Fibroblast of villous mesenchyme (primary cell): ENCODE measurements at regions not wholly inside any gene's neighbourhood (a gene's known extent, or its start where the extent isn't known, plus 50 kb on each side); places are given as distances from the start of the nearest gene placed in this dataset.

Source experiments
- DNase-seq: peaks from one replicate; pipeline ENCODE4 v3.0.0-alpha.2; 2010; ENCODE audit warnings: low read depth
- H3K4me3 ChIP-seq: 2 replicates; pipeline ENCODE4 v1.5.1; 2011; ENCODE audit warnings: low read depth, mild to moderate bottlenecking, low read length
- TF ChIP-seq, protein P1 (sequence below): IDR thresholded peaks from 2 replicates; pipeline ENCODE4 v1.5.1; 2012; ENCODE audit warnings: low read depth, mild to moderate bottlenecking, low read length; ENCODE audit not compliant: insufficient read depth

DNA sequence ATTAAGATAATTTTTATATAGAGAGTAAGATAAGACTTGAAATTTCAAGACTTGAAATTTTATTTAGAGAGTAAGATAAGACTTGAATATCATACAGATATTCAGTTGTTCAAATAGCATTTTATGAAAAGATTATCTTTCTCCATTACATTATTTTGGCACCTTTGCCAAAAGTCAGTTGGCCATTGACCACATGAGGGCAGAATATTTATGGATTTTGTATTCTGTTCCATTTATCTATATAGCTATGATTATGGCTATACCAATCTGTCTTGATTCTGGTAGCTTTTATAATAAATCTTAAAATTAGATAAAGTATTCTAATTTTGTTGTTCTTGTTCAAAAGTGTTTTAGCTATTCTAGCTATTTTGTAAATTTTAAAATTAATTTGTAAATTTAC, 537.9 kb upstream of the GJE1 start:
- no peak overlapping the region for H3K4me3 ChIP-seq
- no peak for DNase-seq
- TF ChIP-seq, protein P1, sequence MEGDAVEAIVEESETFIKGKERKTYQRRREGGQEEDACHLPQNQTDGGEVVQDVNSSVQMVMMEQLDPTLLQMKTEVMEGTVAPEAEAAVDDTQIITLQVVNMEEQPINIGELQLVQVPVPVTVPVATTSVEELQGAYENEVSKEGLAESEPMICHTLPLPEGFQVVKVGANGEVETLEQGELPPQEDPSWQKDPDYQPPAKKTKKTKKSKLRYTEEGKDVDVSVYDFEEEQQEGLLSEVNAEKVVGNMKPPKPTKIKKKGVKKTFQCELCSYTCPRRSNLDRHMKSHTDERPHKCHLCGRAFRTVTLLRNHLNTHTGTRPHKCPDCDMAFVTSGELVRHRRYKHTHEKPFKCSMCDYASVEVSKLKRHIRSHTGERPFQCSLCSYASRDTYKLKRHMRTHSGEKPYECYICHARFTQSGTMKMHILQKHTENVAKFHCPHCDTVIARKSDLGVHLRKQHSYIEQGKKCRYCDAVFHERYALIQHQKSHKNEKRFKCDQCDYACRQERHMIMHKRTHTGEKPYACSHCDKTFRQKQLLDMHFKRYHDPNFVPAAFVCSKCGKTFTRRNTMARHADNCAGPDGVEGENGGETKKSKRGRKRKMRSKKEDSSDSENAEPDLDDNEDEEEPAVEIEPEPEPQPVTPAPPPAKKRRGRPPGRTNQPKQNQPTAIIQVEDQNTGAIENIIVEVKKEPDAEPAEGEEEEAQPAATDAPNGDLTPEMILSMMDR, result peak; percentile 10

DNA sequence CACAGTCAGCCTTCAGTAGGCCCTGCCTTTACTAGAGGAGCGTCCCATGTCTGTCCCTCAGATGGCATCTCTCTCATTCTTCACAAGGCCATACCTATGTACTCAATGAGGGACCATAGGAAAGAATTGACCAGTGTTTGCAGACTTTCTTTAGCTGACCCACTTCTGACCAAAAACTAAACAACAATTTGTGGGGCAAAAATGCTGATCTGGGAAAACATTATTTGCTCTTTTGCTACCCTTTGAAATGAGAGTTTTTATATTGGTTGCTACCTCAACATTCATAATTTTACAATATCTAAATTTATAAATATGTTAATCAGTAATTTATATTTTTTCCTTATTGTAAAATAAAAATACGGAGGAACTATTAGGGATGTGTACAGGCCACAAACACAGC, 539.4 kb upstream of the GJE1 start:
- TF ChIP-seq, protein P1, result no peak
- no peak for DNase-seq
- no peak overlapping the region for H3K4me3 ChIP-seq

DNA sequence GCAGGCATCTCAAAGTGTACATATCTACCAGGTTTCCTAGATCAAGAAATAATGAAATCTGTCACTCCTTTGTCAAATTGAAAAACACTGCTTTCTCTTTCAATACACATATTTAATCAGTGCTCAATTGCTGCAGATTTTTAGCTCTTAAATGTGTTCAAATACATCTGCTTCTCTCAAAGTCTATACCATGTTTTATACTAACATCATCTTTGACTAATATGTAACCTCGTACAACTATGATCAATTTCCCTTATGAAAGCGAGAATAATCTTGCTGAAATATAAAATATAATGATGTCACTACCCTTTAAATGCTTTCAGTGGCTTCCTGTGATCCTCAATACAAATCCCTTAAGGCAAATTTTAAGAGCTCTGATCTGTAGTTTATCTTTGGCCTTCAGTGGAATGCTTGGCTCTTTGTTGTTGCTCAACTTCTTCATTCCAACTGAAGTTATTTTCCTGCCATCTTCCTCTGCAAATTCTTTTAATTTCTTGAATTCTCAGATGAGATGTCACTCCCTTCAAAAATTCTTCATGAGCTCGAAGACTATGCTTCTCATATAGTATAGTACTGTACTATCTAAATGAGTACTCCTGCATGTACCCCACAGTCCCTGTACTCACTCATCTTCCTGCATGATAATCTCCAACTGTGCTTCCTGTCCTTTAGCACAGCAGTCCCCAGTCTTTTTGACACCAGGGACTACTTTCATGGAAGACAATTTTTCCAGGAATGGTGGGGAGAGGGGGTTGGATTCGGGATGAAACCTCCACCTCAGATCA, 545.1 kb upstream of the GJE1 start:
- H3K4me3 ChIP-seq, result no peak overlapping the region
- TF ChIP-seq, protein P1, result no peak
- DNase-seq, result peak; percentile 66

DNA sequence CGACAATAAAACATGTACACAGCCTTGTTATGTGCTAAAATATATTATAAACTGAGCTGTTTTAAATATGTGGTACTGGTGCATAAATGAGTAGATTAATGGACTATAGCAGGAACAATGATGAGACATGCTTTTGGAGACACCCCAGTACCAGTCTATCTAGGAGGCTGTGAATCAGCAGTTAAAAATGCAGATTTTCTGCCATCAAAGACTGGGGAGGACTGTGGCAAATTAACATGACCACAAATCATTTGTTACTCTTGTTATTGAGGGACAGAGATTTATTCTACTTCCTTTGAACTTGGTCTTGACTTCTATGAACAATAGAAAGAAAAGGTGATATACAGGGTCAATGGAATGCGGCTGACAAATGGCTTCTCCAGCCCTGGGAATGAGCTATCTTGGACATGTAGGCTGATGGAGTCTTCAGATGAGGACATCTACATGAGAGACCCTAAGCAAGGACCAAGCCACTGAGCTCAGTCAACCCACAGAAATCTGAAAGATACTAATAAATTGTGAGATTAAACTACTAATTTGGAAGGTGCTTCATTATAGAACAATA, 551.7 kb upstream of the GJE1 start:
- H3K4me3 ChIP-seq, result no peak overlapping the region

DNA sequence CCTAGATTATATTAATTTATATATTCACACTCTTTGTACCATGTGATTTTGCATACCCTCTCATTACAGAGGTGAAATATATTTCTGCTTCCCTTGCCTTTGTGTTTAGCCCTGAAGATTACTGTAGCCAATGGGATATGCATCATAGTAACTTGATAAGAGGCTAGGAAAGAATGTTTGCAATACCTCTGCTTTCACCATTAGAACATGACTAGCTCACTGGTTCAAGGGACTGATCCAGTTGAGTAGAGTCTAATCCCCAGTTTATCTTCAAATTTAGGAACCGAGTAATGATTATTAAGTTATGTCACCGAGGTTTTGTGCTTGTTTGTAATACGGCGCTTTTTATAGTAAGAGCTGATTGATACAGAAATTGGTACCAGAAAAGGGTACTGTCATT, 552.6 kb upstream of the GJE1 start:
- TF ChIP-seq, protein P1, result no peak
- H3K4me3 ChIP-seq, result no peak overlapping the region
- DNase-seq, result no peak

More for the DNA sequence above, 551.7 kb upstream of the GJE1 start:
- TF ChIP-seq, protein P1, result no peak
- no peak for DNase-seq

DNA sequence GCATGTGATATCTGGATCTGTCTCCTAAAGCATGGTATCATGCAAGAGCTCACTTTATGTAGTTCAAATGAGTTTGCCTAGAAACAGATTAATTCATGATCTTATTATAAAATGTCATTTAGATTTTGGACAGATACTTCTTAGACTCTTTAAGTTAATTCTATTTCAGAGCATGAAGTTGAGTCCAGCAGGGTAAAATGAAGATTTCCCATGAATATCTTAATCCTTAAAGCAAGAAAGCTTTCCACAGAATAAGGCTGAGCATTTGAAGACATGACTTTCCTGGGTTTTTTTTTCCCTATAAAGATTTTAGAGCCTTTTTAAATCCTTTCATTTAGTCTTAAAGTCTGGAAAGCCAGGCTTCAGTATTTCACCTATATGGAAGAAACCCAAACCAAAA, 556.0 kb upstream of the GJE1 start:
- no peak for DNase-seq
- TF ChIP-seq, protein P1, result no peak
- no peak overlapping the region for H3K4me3 ChIP-seq
